ENCODE measurements at regions not wholly inside any gene's neighbourhood (a gene's known extent, or its start where the extent isn't known, plus 50 kb on each side); places are given as distances from the start of the nearest gene placed in this dataset.

GRCh38 chr6:82761674-82762345 is 303.8 kb downstream of the UBE3D start:
- TF ChIP-seq CTCF (IDR thresholded peaks at IDR 0.05): no peak
- no peak for TF ChIP-seq POLR2A (IDR thresholded peaks at IDR 0.05)

Data from right lobe of liver (tissue), 4 donors.